HG02571 (cell line): ENCODE measurements at regions not wholly inside any gene's neighbourhood (a gene's known extent, or its start where the extent isn't known, plus 50 kb on each side); places are given as distances from the start of the nearest gene placed in this dataset.
"Not testable (repeated sequence)": the region's sequence is repeated elsewhere in the genome, so short reads cannot be mapped to it uniquely, and the experiment has no call there.

Source experiments
- ATAC-seq: cut with Tn5 transposase; IDR thresholded peaks from one replicate; pipeline ENCODE4 v1.9.1; 2021; ENCODE audit warnings: mild to moderate bottlenecking, moderate library complexity; ENCODE audit not compliant: unreplicated experiment

- no peak for ATAC-seq
Observed at GRCh38 chrX:124234348-124234747, 98.1 kb upstream of the TEX13D start.

GRCh38 chrX:124238268-124238667 lies 94.2 kb upstream of the TEX13D start:
- ATAC-seq = no peak

GRCh38 chrX:124239324-124239723 lies 93.1 kb upstream of the TEX13D start:
- ATAC-seq = no peak

GRCh38 chrX:124239911-124240310 lies 92.5 kb upstream of the TEX13D start:
- peak; percentile 85 for ATAC-seq

GRCh38 chrX:124240422-124240821 lies 92.0 kb upstream of the TEX13D start:
- ATAC-seq = no peak

- ATAC-seq = no peak
Observed at GRCh38 chrX:124242131-124242530, 90.3 kb upstream of the TEX13D start.

GRCh38 chrX:124249345-124249744 lies 83.1 kb upstream of the TEX13D start:
- no peak for ATAC-seq

- no peak for ATAC-seq
Observed at GRCh38 chrX:124250835-124251437, 81.5 kb upstream of the TEX13D start.

- no peak for ATAC-seq
Observed at GRCh38 chrX:124254611-124255010, 77.8 kb upstream of the TEX13D start.

GRCh38 chrX:124256216-124256615 lies 76.2 kb upstream of the TEX13D start:
- ATAC-seq = no peak

- no peak for ATAC-seq
Observed at GRCh38 chrX:124256629-124257380, 75.7 kb upstream of the TEX13D start.

GRCh38 chrX:124257924-124258702 lies 74.3 kb upstream of the TEX13D start:
- no peak for ATAC-seq

- ATAC-seq = no peak
Observed at GRCh38 chrX:124260845-124261244, 71.6 kb upstream of the TEX13D start.

- no peak for ATAC-seq
Observed at GRCh38 chrX:124263743-124264142, 68.7 kb upstream of the TEX13D start.

- no peak for ATAC-seq
Observed at GRCh38 chrX:124268099-124268498, 64.4 kb upstream of the TEX13D start.

GRCh38 chrX:124269881-124270280 lies 62.6 kb upstream of the TEX13D start:
- no peak for ATAC-seq

GRCh38 chrX:124271599-124271998 lies 60.9 kb upstream of the TEX13D start:
- not testable (repeated sequence) for ATAC-seq

GRCh38 chrX:124272370-124272982 lies 60.0 kb upstream of the TEX13D start:
- ATAC-seq = no peak

GRCh38 chrX:124274438-124275181 lies 57.9 kb upstream of the TEX13D start:
- no peak for ATAC-seq

GRCh38 chrX:124275182-124275894 lies 57.1 kb upstream of the TEX13D start:
- ATAC-seq = no peak
